ENCODE measurements at regions not wholly inside any gene's neighbourhood (a gene's known extent, or its start where the extent isn't known, plus 50 kb on each side); places are given as distances from the start of the nearest gene placed in this dataset.
"Not testable (repeated sequence)": the region's sequence is repeated elsewhere in the genome, so short reads cannot be mapped to it uniquely, and the experiment has no call there.

- TF ChIP-seq ZFX (IDR thresholded peaks at IDR 0.05; ENCODE audit: borderline replicate concordance), result no peak
- no peak for TF ChIP-seq CTCF (IDR thresholded peaks at IDR 0.05)
Observed at GRCh38 chr5:144042156-144042555, 128.3 kb downstream of the YIPF5 start.

GRCh38 chr5:144048259-144048856, 122.1 kb downstream of the YIPF5 start:
- TF ChIP-seq CTCF (IDR thresholded peaks at IDR 0.05) (no peak), ZFX (IDR thresholded peaks at IDR 0.05; ENCODE audit: borderline replicate concordance) (no peak)
- H3K27ac ChIP-seq, result no peak overlapping the region

More at GRCh38 chr5:144042156-144042555, 128.3 kb downstream of the YIPF5 start:
- H3K27ac ChIP-seq, result no peak overlapping the region

GRCh38 chr5:144055391-144055790, 115.1 kb downstream of the YIPF5 start:
- H3K27ac ChIP-seq, result not testable (repeated sequence)

GRCh38 chr5:144060091-144060490, 110.4 kb downstream of the YIPF5 start:
- not testable (repeated sequence) for H3K27ac ChIP-seq

- no peak overlapping the region for H3K27ac ChIP-seq
- TF ChIP-seq CTCF (IDR thresholded peaks at IDR 0.05) (no peak), ZFX (IDR thresholded peaks at IDR 0.05; ENCODE audit: borderline replicate concordance) (no peak)
Observed at GRCh38 chr5:144060598-144060997, 109.9 kb downstream of the YIPF5 start.

- no peak overlapping the region for H3K27ac ChIP-seq
- TF ChIP-seq ZFX (IDR thresholded peaks at IDR 0.05; ENCODE audit: borderline replicate concordance) (no peak), CTCF (IDR thresholded peaks at IDR 0.05) (no peak)
Observed at GRCh38 chr5:144065786-144066185, 104.7 kb downstream of the YIPF5 start.

GRCh38 chr5:144072518-144072927, 97.9 kb downstream of the YIPF5 start:
- no peak overlapping the region for H3K27ac ChIP-seq
- TF ChIP-seq ZFX (IDR thresholded peaks at IDR 0.05; ENCODE audit: borderline replicate concordance) (no peak), CTCF (IDR thresholded peaks at IDR 0.05) (no peak)

GRCh38 chr5:144076521-144077083, 93.9 kb downstream of the YIPF5 start:
- TF ChIP-seq CTCF (IDR thresholded peaks at IDR 0.05), result no peak
- TF ChIP-seq ZFX (IDR thresholded peaks at IDR 0.05; ENCODE audit: borderline replicate concordance), result no peak
- H3K27ac ChIP-seq, result no peak overlapping the region

Measured in 22Rv1 (cell line).